Osteoblast (primary cell): ENCODE measurements at regions not wholly inside any gene's neighbourhood (a gene's known extent, or its start where the extent isn't known, plus 50 kb on each side); places are given as distances from the start of the nearest gene placed in this dataset.

Experiments used
- DNase-seq: peaks from one replicate; pipeline ENCODE4 v3.0.0; 2011; ENCODE audit warnings: low spot score, mixed read lengths; ENCODE audit not compliant: insufficient read length; ENCODE audit errors: missing footprints
- H2AFZ ChIP-seq: 2 replicates; pipeline ENCODE4 v1.6.0; 2011; ENCODE audit warnings: mild to moderate bottlenecking, low read length
- H3K27ac ChIP-seq: 2 replicates; pipeline ENCODE4 v1.5.1; 2011; ENCODE audit warnings: mild to moderate bottlenecking, low read depth, low read length, moderate library complexity
- H3K27me3 ChIP-seq: 2 replicates; pipeline ENCODE4 v1.6.0; 2012; ENCODE audit warnings: mild to moderate bottlenecking, control low read depth, inconsistent platforms, low read length, moderate library complexity; ENCODE audit not compliant: insufficient read depth
- H3K36me3 ChIP-seq: 2 replicates; pipeline ENCODE4 v1.5.1; 2011; ENCODE audit warnings: mild to moderate bottlenecking, low read length, control low read depth, moderate library complexity; ENCODE audit not compliant: insufficient read depth
- H3K4me1 ChIP-seq: 2 replicates; pipeline ENCODE4 v1.5.1; 2011; ENCODE audit warnings: mild to moderate bottlenecking, low read length, control low read depth, moderate library complexity; ENCODE audit not compliant: insufficient read depth
- H3K4me2 ChIP-seq: 2 replicates; pipeline ENCODE4 v1.6.0; 2011; ENCODE audit warnings: mild to moderate bottlenecking, low read length; ENCODE audit not compliant: insufficient read depth
- H3K4me3 ChIP-seq: fragments of 200-600 bp; sonication (generic); 3 replicates; pipeline ENCODE4 v1.5.1; 2012; ENCODE audit warnings: mild to moderate bottlenecking, low read length, inconsistent platforms; ENCODE audit not compliant: insufficient read depth
- H3K79me2 ChIP-seq: 2 replicates; pipeline ENCODE4 v1.6.0; 2012; ENCODE audit warnings: mild to moderate bottlenecking, low read length, control low read depth, inconsistent platforms; ENCODE audit not compliant: insufficient read depth
- H3K9me3 ChIP-seq: 2 replicates; pipeline ENCODE4 v1.5.1; 2011; ENCODE audit warnings: low read depth, low read length, control low read depth
- H4K20me1 ChIP-seq: 2 replicates; pipeline ENCODE4 v1.6.0; 2012; ENCODE audit warnings: mild to moderate bottlenecking, low read length, control low read depth; ENCODE audit not compliant: insufficient read depth
- CTCF ChIP-seq: IDR thresholded peaks from 2 replicates; pipeline ENCODE4 v1.5.1; 2011; ENCODE audit warnings: mild to moderate bottlenecking, low read depth, low read length, moderate library complexity; ENCODE audit errors: extremely low read depth

- H2AFZ ChIP-seq = no peak overlapping the region
Measured at GRCh38 chr12:90832427-90832826, 122.5 kb downstream of the CCER1 start.

GRCh38 chr12:90831712-90832111 lies 123.3 kb downstream of the CCER1 start:
- no peaks in the 10 kb centered on the region for H3K27me3 ChIP-seq
- no peaks in the 10 kb centered on the region for H3K9me3 ChIP-seq
- no peak overlapping the region for H3K4me2 ChIP-seq
- no peaks in the 10 kb centered on the region for H3K4me1 ChIP-seq
- H3K27ac ChIP-seq = no peak overlapping the region
- no peak overlapping the region for H3K4me3 ChIP-seq
- H3K36me3 ChIP-seq = no peaks in the 10 kb centered on the region
- H2AFZ ChIP-seq = no peak overlapping the region
- no peaks in the 10 kb centered on the region for H3K79me2 ChIP-seq
- DNase-seq = no peak
- H4K20me1 ChIP-seq = no peaks in the 10 kb centered on the region
- TF ChIP-seq CTCF = no peak

More at GRCh38 chr12:90832427-90832826, 122.5 kb downstream of the CCER1 start:
- Histone ChIP-seq H3K27ac (no peak overlapping the region), H3K27me3 (no peaks in the 10 kb centered on the region), H3K79me2 (no peaks in the 10 kb centered on the region), H3K9me3 (no peaks in the 10 kb centered on the region), H3K4me1 (no peaks in the 10 kb centered on the region), H3K4me2 (no peak overlapping the region), H3K4me3 (no peak overlapping the region), H3K36me3 (no peaks in the 10 kb centered on the region), H4K20me1 (no peaks in the 10 kb centered on the region)
- no peak for DNase-seq
- TF ChIP-seq CTCF = no peak

- Histone ChIP-seq H3K4me2 (no peak overlapping the region), H4K20me1 (no peaks in the 10 kb centered on the region), H3K27me3 (no peaks in the 10 kb centered on the region), H3K36me3 (no peaks in the 10 kb centered on the region), H2AFZ (no peak overlapping the region), H3K4me1 (no peaks in the 10 kb centered on the region), H3K4me3 (no peak overlapping the region), H3K79me2 (no peaks in the 10 kb centered on the region), H3K27ac (no peak overlapping the region), H3K9me3 (no peaks in the 10 kb centered on the region)
- no peak for DNase-seq
- no peak for TF ChIP-seq CTCF
Measured at GRCh38 chr12:90829044-90829443, 125.9 kb downstream of the CCER1 start.

GRCh38 chr12:90828621-90829020 lies 126.4 kb downstream of the CCER1 start:
- Histone ChIP-seq H4K20me1 (no peaks in the 10 kb centered on the region), H2AFZ (no peak overlapping the region), H3K27ac (no peak overlapping the region), H3K79me2 (no peaks in the 10 kb centered on the region), H3K27me3 (no peaks in the 10 kb centered on the region), H3K4me3 (no peak overlapping the region), H3K36me3 (no peaks in the 10 kb centered on the region), H3K4me2 (no peak overlapping the region), H3K4me1 (no peaks in the 10 kb centered on the region), H3K9me3 (no peaks in the 10 kb centered on the region)
- no peak for TF ChIP-seq CTCF
- no peak for DNase-seq
